PFSK-1 (cell line): ENCODE measurements at regions not wholly inside any gene's neighbourhood (a gene's known extent, or its start where the extent isn't known, plus 50 kb on each side); places are given as distances from the start of the nearest gene placed in this dataset.

Experiments
- FOXP2 ChIP-seq: optimal IDR thresholded peaks from 2 replicates; pipeline ENCODE3; 2011; ENCODE audit warnings: borderline replicate concordance, control low read depth, inconsistent platforms; ENCODE audit not compliant: insufficient read depth; ENCODE audit errors: extremely low read length, extremely low read depth
- POLR2AphosphoS5 ChIP-seq: IDR thresholded peaks from 2 replicates; pipeline ENCODE4 v1.6.1; 2012; ENCODE audit warnings: low read depth, mild to moderate bottlenecking, control low read depth, low read length, moderate library complexity
- SIN3A ChIP-seq: IDR thresholded peaks from 2 replicates; pipeline ENCODE4 v1.6.1; 2012; ENCODE audit warnings: mild to moderate bottlenecking, low read length, moderate library complexity, borderline replicate concordance; ENCODE audit not compliant: insufficient read depth
- TAF1 ChIP-seq: IDR thresholded peaks from 2 replicates; pipeline ENCODE4 v1.6.1; 2012; ENCODE audit warnings: low read length, control low read depth, borderline replicate concordance; ENCODE audit not compliant: insufficient read depth
- TF ChIP-seq, protein P1 (sequence below), 2 experiments: IDR thresholded peaks; 2 replicates each; pipeline versions ENCODE4 v1.6.1 to v1.8.0; 2011 to 2012; ENCODE audit warnings: low read depth in 2 of 2, low read length in 2 of 2, control low read depth in 1 of 2, inconsistent platforms in 1 of 2, mild to moderate bottlenecking in 1 of 2, moderate library complexity in 1 of 2; ENCODE audit not compliant: insufficient read depth in 1 of 2

DNA sequence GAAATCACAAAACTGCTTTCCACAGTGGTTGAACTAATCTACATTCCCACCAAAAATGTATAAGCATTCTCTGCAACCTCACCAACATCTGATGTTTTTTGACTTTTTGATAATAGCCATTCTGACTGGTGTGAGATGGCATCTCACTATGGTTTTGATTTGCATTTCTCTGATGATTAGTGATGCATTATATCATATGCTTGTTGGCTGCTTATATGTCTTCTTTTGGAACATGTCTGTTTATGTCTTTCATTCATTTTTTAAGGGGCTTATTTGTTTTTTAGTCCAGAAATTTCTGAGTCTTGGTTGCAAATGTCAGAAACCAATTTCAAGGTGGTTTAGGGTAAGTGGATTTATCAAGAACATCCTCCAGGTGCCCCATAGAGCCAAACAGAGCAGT lies 484.8 kb upstream of the TSHZ3 start:
- TF ChIP-seq, protein P1, sequence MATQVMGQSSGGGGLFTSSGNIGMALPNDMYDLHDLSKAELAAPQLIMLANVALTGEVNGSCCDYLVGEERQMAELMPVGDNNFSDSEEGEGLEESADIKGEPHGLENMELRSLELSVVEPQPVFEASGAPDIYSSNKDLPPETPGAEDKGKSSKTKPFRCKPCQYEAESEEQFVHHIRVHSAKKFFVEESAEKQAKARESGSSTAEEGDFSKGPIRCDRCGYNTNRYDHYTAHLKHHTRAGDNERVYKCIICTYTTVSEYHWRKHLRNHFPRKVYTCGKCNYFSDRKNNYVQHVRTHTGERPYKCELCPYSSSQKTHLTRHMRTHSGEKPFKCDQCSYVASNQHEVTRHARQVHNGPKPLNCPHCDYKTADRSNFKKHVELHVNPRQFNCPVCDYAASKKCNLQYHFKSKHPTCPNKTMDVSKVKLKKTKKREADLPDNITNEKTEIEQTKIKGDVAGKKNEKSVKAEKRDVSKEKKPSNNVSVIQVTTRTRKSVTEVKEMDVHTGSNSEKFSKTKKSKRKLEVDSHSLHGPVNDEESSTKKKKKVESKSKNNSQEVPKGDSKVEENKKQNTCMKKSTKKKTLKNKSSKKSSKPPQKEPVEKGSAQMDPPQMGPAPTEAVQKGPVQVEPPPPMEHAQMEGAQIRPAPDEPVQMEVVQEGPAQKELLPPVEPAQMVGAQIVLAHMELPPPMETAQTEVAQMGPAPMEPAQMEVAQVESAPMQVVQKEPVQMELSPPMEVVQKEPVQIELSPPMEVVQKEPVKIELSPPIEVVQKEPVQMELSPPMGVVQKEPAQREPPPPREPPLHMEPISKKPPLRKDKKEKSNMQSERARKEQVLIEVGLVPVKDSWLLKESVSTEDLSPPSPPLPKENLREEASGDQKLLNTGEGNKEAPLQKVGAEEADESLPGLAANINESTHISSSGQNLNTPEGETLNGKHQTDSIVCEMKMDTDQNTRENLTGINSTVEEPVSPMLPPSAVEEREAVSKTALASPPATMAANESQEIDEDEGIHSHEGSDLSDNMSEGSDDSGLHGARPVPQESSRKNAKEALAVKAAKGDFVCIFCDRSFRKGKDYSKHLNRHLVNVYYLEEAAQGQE (IDR thresholded peaks at IDR 0.05; ENCODE audit: insufficient read depth in 1 of 2, low read depth in 2 of 2, low read length in 2 of 2) = no peak
- TF ChIP-seq FOXP2 (no peak), TAF1 (no peak), POLR2AphosphoS5 (no peak), SIN3A (no peak)

DNA sequence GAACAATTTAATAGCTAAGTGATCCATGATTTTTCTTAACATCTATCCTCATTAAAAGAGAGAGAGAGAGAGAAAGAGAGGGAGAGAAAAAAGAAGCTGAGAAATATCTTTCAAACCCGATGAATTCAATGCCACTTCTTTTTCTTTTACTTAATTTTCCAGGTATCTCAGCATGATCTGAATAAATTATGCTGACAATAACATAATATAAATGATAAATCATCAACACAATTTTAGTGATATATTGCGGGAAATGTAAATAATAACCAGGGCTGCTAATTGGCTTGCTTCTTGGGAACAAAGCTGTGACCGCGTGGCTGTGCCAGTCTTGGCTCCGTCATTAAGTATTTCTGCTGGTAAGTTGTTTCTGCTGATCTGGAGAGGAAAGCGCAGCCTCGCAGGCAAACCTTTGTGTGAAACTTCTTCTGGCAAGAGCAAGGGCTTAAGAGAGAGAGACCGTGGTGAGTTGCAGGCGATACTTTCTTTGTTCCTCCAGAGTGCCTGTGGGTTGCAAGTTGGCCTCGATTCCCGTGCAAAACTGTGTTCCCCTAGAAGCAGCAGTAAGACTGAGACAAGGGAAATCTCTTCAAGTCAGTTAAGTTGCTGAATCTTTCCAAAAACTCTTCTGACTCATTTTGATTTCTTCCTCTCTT lies 489.1 kb upstream of the TSHZ3 start:
- TF ChIP-seq FOXP2 (no peak), POLR2AphosphoS5 (no peak), SIN3A (no peak), TAF1 (no peak)
- TF ChIP-seq, protein P1 (IDR thresholded peaks at IDR 0.05; ENCODE audit: insufficient read depth in 1 of 2, low read depth in 2 of 2, low read length in 2 of 2) = no peak

DNA sequence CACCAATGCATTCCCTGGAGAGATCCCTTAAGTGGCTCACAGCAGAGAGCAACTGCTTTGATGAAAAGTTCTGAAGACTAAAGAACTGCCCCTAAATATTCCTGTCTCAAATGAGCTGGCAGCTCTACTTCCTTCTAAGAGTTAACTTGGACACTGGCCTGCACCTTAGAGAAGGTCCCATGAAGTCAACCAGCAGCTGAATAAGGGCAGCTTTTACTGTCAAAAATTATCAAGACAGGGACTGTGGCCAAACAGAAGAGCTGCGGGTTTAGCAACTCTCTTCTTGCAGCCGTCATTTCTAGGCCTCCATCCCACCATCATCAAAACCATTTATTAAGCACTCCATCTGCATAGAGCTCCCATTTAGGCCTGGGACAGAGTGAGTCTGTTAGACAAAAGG lies 491.1 kb upstream of the TSHZ3 start:
- TF ChIP-seq, protein P1 (IDR thresholded peaks at IDR 0.05; ENCODE audit: insufficient read depth in 1 of 2, low read depth in 2 of 2, low read length in 2 of 2) = no peak
- no peak for TF ChIP-seq TAF1
- no peak for TF ChIP-seq SIN3A
- no peak for TF ChIP-seq FOXP2
- no peak for TF ChIP-seq POLR2AphosphoS5

DNA sequence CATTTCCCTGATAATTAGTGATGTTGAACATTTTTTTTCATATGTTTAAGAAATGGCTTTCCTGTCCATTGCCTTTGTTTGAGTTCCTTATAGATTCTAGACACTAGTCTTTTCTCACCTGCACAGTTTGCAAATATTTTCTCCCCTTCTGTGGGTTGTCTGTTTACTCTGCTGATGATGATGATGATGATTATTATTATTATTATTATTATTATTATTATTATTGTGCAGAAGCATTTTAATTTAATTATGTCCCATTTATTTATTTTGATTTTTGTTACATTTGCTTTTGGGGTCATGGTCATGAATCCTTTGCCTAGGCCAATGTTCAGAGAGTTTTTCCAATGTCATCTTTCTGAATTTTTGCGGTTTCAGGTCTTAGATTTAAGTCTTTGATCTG lies 492.5 kb upstream of the TSHZ3 start:
- TF ChIP-seq FOXP2 (no peak), TAF1 (no peak), SIN3A (no peak), POLR2AphosphoS5 (no peak)
- TF ChIP-seq, protein P1 (IDR thresholded peaks at IDR 0.05; ENCODE audit: insufficient read depth in 1 of 2, low read depth in 2 of 2, low read length in 2 of 2) = no peak
